A673 (cell line): ENCODE measurements at regions not wholly inside any gene's neighbourhood (a gene's known extent, or its start where the extent isn't known, plus 50 kb on each side); places are given as distances from the start of the nearest gene placed in this dataset.

Experiments
- EZH2 ChIP-seq: fragments of 200-600 bp; sonication (generic); IDR thresholded peaks from 2 replicates; pipeline ENCODE4 v1.6.1; 2017; ENCODE audit warnings: borderline replicate concordance, low read depth, mild to moderate bottlenecking, mixed read lengths, antibody characterized with exemption, low read length; ENCODE audit not compliant: poor library complexity, severe bottlenecking
- TF ChIP-seq, protein P1 (sequence below): fragments of 300-800, 200-600 bp; sonication (generic); conservative IDR thresholded peaks from 2 replicates; pipeline ENCODE4 v1.5.1; 2017; ENCODE audit warnings: low read depth, mild to moderate bottlenecking, antibody characterized with exemption, low read length, moderate library complexity, mixed read lengths

DNA sequence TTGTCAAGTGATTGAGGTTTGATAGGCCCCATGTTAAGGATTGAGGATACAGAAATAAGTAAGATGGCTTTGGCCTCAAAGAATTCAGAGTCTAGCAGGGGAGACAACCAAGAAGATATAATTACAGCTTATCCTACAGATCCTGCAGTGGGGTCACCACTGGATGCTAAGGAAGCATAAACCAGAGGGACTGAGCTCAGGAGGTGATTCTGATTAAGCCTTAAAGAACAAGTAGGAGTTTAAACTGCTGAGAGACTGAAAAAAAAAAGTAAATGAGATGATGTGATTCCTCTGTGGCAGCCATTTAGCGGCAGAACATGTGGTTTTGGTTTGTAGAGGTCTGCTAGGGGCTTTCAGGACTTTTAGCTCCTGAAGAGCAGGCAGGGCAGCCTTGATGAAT lies 72.1 kb upstream of the ROPN1 start:
- TF ChIP-seq, protein P1, sequence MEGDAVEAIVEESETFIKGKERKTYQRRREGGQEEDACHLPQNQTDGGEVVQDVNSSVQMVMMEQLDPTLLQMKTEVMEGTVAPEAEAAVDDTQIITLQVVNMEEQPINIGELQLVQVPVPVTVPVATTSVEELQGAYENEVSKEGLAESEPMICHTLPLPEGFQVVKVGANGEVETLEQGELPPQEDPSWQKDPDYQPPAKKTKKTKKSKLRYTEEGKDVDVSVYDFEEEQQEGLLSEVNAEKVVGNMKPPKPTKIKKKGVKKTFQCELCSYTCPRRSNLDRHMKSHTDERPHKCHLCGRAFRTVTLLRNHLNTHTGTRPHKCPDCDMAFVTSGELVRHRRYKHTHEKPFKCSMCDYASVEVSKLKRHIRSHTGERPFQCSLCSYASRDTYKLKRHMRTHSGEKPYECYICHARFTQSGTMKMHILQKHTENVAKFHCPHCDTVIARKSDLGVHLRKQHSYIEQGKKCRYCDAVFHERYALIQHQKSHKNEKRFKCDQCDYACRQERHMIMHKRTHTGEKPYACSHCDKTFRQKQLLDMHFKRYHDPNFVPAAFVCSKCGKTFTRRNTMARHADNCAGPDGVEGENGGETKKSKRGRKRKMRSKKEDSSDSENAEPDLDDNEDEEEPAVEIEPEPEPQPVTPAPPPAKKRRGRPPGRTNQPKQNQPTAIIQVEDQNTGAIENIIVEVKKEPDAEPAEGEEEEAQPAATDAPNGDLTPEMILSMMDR: no peak
- TF ChIP-seq EZH2: no peak
